Lower leg skin (tissue), 4 donors: ENCODE measurements at regions not wholly inside any gene's neighbourhood (a gene's known extent, or its start where the extent isn't known, plus 50 kb on each side); places are given as distances from the start of the nearest gene placed in this dataset.

ENCODE experiments used
- DNase-seq, 2 donors: peaks; one replicate each; pipeline ENCODE4 v3.0.0-alpha.2; 2019; ENCODE audit warnings: low spot score in 2 of 2
- H3K4me3 ChIP-seq: fragments of 200-600 bp; sonication (generic); 2 replicates; pipeline ENCODE4 v1.5.1; 2017; ENCODE audit warnings: mild to moderate bottlenecking, low read depth; ENCODE audit not compliant: poor library complexity, severe bottlenecking
- POLR2A ChIP-seq, 2 donors: fragments of 450-650 bp; IDR thresholded peaks; one replicate each; pipeline ENCODE4 v1.6.1; 2016 to 2017; ENCODE audit warnings: antibody characterized with exemption in 2 of 2, mild to moderate bottlenecking in 1 of 2, moderate library complexity in 1 of 2
- WGBS, 2 donors: methylation state at CpG; one replicate each; pipeline ENCODE4 v1.1.5; 2018; 5-methylcytosine and 5-hydroxymethylcytosine counted together
- intact Hi-C: fragments of 100-400 bp; cut with DNase I; formaldehyde crosslinking; loops from one replicate; pipeline ENCODE4 v1.15.0; 2023; ENCODE audit warnings: low total_unique reads
- TF ChIP-seq, protein P1 (sequence below), 3 donors: fragments of 450-650 bp; IDR thresholded peaks; one replicate each; pipeline ENCODE4 v1.5.1; 2016; ENCODE audit warnings: antibody characterized with exemption in 3 of 3, mild to moderate bottlenecking in 3 of 3, moderate library complexity in 2 of 3

DNA sequence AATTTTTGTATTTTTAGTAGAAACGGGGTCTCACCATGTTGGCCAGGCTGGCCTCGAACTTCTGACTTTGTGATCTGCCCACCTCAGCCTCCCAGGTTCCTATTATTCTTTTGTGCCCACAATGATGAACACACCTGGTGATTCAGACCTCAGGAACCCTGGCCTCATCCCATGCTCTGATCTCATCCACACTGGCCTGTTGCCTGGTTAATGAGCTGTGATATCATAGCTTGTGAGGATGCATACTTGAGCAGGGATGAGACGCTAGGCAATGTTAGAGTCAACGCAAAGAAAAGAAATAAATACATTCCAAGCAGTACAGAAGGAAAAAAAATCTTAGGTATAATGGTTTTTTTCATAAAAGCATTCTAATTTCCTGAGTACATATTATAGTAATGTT, 82.4 kb upstream of the RNF32 start:
- WGBS, 2 donors, result 66 to 73% methylated on average over 4 of the region's 4 CpGs
- no peak for DNase-seq
- intact Hi-C loops, result no loop called here
- H3K4me3 ChIP-seq, result no peak overlapping the region
- TF ChIP-seq, protein P1, sequence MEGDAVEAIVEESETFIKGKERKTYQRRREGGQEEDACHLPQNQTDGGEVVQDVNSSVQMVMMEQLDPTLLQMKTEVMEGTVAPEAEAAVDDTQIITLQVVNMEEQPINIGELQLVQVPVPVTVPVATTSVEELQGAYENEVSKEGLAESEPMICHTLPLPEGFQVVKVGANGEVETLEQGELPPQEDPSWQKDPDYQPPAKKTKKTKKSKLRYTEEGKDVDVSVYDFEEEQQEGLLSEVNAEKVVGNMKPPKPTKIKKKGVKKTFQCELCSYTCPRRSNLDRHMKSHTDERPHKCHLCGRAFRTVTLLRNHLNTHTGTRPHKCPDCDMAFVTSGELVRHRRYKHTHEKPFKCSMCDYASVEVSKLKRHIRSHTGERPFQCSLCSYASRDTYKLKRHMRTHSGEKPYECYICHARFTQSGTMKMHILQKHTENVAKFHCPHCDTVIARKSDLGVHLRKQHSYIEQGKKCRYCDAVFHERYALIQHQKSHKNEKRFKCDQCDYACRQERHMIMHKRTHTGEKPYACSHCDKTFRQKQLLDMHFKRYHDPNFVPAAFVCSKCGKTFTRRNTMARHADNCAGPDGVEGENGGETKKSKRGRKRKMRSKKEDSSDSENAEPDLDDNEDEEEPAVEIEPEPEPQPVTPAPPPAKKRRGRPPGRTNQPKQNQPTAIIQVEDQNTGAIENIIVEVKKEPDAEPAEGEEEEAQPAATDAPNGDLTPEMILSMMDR (IDR thresholded peaks at IDR 0.05), result no peak
- TF ChIP-seq POLR2A (IDR thresholded peaks at IDR 0.05), result no peak

- no peak for TF ChIP-seq POLR2A (IDR thresholded peaks at IDR 0.05)
- TF ChIP-seq, protein P1 (IDR thresholded peaks at IDR 0.05), result no peak
- 88 to 91% methylated on average over 2 of the region's 2 CpGs for WGBS, 2 donors
- no peak for DNase-seq
- intact Hi-C loops, result no loop called here
- no peak overlapping the region for H3K4me3 ChIP-seq
Observed at GRCh38 chr7:156556083-156556482, 84.5 kb upstream of the RNF32 start.

DNA sequence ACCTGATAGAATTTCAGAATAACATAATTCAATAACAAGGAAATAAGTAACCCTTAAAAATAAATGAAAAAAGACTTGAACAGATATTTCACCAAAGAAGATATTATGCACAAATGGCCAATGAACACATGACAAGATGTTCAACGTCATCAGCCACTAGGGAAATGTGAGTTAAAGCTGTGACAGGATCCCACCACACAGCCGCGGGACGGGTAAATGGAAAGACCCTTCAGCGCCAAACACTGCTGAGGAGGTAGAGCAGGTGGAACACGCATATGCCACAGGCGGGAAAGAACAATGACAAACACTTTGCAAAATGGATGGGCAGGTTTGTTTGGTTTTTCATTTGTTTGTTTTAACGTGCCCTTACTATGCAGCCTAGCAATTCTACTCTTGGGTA, 86.1 kb upstream of the RNF32 start:
- intact Hi-C loops, result no loop called here
- WGBS, 2 donors, result 85% methylated on average over 8 of the region's 8 CpGs
- H3K4me3 ChIP-seq, result no peak overlapping the region
- TF ChIP-seq, protein P1 (IDR thresholded peaks at IDR 0.05), result no peak
- no peak for TF ChIP-seq POLR2A (IDR thresholded peaks at IDR 0.05)
- DNase-seq, result no peak

- 89 to 90% methylated on average over 6 to 9 of the region's 9 CpGs for WGBS, 2 donors
- H3K4me3 ChIP-seq, result no peak overlapping the region
- no peak for DNase-seq
- TF ChIP-seq, protein P1 (IDR thresholded peaks at IDR 0.05), result no peak
- TF ChIP-seq POLR2A (IDR thresholded peaks at IDR 0.05), result no peak
- intact Hi-C loops, result no loop called here
Observed at GRCh38 chr7:156549636-156550035, 90.9 kb upstream of the RNF32 start.

- intact Hi-C loops, result no loop called here
- no peak overlapping the region for H3K4me3 ChIP-seq
- 71 to 77% methylated on average over 20 of the region's 20 CpGs for WGBS, 2 donors
- no peak for DNase-seq
- TF ChIP-seq, protein P1 (IDR thresholded peaks at IDR 0.05), result no peak
- no peak for TF ChIP-seq POLR2A (IDR thresholded peaks at IDR 0.05)
Observed at GRCh38 chr7:156547884-156548561, 92.6 kb upstream of the RNF32 start.

DNA sequence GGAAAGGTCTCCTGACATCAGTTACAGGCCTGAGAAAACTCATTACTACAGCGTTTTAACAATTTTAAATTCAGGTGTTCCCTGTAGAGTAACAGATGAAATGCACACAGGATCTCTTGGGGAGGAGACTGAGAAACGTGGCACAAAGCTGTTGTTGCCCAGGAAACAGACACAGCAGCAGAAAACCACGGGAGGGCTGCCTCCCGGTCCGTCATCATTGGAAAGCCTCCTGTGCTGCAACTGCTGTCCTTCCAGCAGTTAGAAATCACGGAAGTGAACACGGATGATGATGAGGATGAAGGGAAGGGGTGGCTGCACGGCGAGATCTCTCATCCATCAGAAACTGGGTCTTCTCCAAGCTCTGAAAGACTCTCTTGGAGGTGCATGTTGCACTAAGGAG, 94.6 kb upstream of the RNF32 start:
- intact Hi-C loops, result no loop called here
- DNase-seq, result no peak
- TF ChIP-seq POLR2A (IDR thresholded peaks at IDR 0.05), result no peak
- TF ChIP-seq, protein P1 (IDR thresholded peaks at IDR 0.05), result no peak
- H3K4me3 ChIP-seq, result no peak overlapping the region
- 66% methylated on average over 9 of the region's 9 CpGs for WGBS, 2 donors
